ENCODE measurements at regions not wholly inside any gene's neighbourhood (a gene's known extent, or its start where the extent isn't known, plus 50 kb on each side); places are given as distances from the start of the nearest gene placed in this dataset.

DNA sequence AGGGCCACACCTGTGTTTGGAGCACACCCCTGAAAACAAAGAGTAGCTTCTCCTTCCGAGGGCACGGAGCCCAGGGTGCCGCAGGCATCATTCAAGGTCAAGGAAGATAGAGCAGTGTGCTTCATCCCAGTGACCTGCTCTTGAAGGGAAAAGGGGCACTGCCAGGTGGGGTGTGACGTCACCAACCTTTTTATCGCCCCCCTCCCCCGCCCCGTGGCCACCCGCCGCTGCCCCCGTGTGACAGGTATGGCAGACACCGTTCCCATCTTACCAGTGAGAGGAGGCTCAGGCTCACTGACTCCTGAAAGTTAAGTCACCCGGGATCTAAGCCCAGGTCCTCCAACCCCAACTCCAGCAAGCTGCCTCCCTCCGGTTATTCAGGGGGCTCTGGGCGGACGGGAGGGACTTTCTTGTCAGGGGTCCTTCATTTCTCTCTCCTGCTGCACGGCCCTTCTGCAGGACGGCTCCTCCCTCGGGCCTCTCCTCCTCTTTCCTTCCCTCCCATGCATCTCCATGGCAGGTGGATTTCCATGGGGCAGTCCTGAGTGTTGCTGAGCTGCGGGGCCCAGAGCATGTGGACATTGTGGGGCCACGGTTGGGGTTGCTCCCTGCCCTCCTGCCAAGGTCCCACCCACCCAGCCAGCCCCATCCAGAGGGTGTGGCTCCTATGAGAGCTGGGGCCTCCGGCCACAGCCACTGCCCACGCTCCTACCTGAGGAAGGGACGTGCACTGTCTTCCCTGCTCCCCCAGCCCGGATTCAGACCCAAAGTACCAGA is 114.1 kb upstream of the HDAC4 start:
- DNase-seq (ENCODE audit: low read depth), result no peak

DNA sequence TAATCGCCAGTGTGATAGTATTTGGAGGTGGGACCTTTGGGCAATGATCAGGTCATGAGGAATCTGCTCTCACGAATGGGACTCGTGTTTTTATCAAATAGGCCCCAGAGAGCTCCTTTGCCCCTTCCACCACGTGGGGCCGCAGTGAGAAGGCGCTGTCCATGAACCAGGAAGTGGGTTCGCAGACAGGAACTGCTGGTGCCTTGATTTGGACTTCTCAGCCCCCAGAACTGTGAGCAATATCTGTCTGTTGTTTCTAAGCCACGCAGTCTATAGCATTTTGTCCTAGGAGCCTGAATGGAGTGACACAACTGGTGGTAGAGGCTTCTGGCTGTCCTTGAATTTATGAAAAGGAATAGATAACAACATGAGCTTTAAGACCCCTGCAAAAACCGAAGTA is 111.2 kb upstream of the HDAC4 start:
- no peak for DNase-seq (ENCODE audit: low read depth)

DNA sequence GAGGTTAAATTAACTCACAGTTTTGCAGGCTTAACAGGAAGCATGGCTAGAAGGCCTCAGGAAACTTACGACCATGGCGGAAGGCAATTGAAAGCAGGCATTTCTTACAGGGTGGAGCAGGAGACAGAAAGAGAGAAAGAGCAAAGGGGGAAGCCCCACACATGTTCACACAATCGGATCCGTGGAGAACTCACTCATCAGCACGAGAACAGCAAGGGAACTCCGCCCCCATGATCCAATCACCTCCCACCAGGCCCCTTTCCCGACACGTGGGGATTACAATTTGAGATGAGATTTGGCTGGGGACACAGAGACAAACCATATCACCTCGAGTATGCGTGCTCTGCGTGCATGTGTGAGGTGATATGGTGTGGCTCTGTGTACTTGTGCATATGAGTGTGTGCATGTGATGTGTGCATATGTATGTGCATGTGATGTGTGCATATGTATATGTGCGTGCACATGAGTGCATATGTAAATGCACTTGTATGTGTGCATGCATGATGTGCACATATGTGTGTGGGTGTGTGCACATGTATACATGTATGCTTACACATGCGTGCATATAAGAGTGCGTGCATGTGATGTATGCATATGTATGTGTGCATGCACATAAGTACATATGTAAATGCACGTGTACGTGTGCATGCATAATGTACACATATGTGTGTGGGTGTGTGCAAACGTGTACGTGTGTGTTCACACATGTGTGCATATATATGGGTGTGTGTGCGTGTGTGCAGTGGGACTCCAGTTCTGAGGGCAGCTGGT is 108.7 kb upstream of the HDAC4 start:
- no peak for DNase-seq (ENCODE audit: low read depth)

DNA sequence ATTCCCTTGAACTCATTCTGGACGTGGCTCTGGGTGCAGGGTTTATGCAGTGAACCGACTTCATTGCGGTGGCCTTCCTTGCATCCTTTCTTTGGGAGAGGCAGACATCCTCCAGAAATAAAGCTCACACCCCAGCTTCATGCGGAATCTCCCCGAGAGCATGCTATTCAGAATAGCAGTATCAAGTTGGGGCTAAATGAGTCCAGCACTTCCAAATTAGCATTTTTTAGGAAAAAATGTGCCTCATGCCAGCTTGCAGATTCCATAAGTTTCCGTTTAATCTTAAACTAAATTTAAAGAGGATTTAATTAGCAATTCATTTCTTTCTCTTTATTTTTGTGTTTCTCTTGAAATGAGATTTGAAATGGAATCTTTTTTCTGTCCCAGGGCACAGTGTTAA is 107.4 kb upstream of the HDAC4 start:
- no peak for DNase-seq (ENCODE audit: low read depth)

DNA sequence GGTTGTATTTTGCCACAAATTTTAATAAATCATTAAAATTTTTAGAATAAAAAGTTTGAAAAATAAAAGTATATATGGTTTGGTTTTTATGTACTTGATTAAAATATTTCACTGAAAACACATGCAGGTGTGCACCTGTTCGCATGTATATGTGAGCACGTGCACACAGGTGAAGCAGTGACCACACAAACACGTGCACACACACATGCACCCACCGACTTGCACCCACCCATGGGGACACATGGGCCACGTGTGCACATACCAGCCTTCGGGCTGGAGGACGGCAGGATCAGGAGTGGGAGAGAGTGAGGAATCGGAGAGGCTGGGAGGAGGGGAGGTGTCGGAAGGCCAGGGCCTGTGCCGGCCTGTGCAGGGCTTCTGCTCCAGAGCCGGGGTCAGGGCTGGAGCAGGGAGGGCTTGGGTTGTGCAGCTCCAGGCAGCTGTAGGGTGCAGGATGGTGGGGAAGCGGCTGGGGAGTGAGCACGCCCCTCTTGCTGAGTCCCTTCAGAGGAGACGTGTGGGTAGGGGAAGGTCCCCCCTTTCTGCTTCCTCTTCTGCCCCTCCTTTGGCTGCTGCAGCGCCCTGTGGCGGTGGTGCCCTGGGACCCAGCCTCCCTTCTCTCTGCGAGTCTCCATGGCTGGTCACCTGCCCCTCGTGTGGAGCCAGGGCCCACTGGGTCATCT is 106.9 kb upstream of the HDAC4 start:
- DNase-seq (ENCODE audit: low read depth), result no peak

DNA sequence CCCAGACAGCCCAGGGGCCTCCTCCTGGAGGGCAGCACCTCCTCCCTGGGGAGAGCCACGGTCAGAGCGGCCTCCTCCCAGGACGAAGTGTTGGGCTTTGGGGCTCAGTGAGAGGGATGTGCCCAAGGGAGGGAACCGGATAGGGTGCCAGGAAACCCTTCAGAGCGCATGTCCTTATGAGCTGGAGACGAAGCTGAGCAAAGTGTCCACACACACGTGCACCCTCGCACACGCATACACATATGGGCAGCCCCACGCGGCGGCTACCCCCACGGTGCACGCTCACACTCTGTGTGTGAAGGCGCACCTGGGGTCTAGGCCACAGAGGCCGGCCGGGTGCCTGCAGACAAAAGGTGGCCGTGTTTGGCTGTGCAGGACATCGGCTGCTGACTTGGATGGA is 106.1 kb upstream of the HDAC4 start:
- no peak for DNase-seq (ENCODE audit: low read depth)

DNA sequence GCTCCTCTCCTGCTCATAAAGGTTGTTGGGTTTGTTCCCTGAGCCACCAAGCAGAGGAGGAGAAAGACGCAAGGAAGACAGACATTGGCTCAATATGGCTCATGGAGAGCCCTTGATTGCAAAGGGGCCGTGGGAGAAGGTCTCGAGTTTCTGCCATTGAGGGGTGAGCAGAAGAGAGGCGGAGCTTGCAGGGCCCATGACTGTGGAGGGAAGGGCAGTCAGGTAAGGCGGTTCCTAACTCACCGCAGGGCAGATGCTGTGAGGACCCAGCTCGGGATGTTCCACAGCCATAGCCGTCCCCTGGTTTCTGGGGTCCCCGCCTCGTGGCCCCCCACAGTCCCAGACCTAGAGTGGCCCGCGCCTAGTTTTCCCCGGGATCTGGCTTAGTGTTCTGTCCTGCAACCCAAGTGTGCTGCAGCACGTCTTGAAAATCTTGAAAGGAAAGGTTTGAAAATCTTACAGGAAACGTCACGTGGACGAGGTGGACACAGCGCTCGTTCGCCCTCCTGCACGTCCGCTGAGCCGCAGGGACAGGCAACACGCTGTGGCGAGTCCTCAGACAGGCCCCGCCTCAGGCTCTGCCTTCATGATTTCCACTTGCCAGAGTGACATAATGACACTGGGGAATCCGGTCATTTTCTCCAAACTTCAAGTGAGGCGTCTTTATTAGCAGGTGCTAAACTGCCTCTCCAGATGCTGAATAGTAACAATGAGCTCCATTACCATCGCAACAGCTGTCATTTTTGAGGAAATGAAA is 105.5 kb upstream of the HDAC4 start:
- no peak for DNase-seq (ENCODE audit: low read depth)

DNA sequence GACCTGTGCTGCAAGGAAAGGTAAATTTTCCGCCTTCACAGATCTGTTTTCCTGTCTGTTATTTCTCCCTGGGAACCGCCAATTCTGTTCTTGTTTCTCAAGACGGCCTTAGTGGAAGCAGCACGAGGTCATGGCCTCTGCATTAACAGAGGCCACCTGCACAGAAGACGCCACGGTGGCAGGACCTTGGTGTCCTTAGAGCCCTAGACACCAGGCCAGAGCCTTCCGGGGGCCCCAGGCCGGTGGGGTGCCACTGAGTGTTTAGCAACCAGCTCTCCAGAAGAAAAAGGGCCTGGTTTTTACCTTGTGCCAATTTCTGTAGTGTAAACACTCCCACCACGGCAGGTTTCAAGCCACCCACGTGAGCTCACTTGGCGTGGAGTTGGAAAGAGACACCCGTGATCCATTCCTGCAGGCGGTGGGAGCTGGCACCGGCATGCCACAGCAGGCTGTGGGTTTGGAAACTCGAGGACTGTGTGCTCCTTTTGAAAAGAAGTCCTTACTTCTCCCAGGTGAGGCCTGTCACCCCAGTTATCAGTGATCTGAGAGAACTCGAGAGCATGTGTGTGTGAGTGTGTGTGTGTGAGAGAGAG is 103.9 kb upstream of the HDAC4 start:
- no peak for DNase-seq (ENCODE audit: low read depth)

DNA sequence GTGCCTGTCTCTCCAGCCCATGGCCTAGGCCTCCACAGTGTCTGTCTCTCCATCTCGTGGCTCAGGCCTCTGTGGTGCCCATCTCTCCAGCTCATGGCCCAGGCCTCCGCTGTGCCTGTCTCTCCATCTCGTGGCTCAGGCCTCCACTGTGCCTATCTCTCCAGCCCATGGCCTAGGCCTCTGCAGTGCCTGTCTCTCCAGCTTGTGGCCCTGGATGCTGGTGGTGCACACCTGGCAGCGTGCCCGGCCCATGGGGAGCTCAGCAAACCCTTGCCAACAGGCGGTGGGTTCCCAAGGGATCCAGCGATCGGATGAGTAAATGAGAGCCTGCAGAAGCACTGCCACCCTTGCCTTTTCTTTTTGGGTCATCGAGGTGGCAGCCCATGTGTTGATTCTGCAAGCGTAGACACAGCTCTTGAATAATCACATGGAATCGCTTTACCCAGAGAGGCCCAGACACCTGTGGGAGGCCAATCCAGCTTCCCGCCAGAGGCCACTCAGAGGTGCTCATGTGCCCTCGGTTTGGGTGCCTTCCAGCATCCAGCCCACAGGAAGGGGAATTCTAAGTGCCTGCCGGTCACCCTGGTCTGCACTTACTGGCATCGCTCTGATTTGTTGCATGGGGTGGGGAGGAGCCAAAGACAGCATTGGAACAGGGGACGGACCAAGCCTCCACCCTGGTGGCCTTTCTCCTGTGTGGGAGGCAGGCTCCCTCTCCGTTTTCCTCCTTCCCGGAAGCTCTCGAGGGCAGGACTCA is 101.8 kb upstream of the HDAC4 start:
- no peak for DNase-seq (ENCODE audit: low read depth)

DNA sequence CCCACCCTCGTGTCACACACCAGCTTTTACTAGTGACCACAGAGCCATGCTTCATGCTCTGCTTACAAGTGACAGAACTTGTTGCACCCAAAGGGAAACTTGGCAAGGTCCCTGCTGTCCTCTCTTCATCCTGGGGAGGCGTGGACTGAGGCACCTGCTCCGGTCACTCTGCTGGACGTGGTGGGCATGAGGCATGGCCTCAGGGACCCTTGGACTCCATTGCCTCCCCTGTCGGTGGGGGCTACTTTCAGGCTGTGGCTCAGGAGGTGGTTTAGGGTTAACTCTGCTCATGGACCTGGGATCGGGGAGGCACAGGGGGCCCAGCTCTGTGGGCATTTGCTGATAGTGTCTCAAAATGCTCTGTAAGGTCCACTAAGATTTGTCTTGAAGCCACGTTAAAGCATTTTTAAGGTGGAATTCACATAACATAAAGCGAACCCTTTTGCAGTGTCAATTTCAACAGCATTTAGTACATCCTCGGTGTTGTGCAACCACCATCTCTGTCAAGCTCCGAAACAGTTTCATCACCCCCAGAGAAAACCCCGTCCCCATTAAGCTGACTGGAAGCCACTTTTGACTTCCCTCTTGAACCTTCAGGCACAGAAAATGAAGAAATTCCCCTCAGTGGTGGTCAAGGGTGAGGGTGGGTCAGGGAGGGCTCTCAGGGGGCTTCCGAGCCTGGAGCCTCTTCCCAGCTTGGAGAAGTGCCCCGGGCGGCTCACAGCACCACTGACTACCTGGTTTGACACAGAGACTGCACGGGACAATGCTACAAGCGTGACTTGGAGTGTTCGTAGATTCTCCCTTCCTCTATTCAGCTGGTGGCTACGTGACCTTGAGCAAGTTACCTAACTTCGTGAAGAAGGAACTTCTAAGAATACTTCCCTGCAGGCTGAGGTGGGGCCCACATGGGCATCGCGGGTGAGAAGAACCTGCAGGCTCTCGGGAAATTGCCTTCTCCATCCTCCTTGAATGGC is 100.0 kb upstream of the HDAC4 start:
- no peak for DNase-seq (ENCODE audit: low read depth)

DNA sequence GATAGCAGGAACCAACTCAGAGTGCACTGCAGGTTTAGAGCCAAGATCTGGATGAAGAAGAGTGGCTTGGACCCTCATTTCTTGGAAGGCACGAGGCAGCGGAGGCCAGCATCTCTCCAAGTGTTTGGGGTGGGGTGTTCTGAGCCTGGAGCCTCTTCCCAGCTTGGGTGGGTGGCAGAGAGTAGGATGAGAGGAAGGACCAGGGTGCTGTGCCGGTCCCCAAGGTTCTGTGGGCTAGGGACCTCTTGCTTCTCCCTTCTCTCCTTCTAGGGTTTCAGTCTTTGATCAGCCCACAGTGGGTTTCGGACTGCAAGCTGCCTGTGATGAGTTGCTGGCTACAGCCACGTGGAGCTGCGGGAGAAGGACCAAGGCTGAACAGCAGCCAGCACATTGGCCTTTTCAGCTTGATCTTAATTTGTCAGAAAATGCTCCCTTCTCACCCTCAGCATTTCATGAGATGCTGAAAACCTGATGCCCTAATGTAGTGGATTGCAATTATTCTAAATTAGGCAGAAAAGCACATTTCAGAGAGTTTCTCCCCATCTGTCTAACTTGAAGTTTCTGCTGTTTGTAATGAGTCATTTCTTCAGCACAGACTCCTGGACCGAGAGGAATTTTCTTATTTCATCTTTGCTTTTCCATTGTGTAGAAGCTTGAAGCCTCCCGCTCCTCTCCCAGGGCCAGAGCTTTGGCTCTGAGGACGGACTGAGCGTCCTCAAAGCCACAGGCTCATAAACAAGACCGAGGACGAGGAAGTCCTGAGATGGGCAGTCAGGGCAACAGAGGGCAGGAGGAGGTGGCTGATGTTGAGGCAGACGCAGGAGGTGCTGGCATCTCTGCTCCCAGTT is 99.1 kb upstream of the HDAC4 start:
- peak; percentile 7 for DNase-seq (ENCODE audit: low read depth)

DNA sequence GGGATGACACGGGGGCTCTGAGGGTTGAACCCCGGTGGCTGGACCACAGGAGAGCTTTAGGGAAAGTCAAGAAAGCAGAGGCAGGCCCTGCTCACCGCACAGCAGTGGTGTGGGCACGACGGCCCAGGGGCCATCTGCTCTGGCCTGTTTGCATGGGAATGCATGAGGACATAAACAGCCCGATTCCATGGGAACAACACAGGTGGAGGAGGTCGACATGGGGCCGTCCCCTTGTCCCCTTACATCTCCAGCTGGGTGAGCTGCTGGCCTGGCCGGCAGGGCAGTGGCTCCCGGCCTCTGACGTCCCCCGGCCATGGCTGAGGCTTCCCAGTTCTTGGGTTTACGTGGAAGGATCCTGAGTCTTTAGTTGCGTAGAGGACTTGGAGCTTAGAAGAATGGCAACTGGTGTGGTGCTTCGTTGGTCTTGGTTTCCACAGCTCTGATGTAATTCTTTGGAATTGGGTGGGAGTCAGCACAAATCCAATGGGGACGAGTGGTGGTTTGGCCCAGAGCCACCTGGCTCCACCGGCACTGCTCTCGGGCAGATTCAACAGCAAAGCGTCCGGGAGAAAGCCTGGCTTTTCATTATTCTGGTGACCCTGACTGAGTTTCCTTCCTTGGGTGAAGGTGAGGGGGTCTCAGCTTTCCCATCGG is 98.3 kb upstream of the HDAC4 start:
- DNase-seq (ENCODE audit: low read depth), result no peak

DNA sequence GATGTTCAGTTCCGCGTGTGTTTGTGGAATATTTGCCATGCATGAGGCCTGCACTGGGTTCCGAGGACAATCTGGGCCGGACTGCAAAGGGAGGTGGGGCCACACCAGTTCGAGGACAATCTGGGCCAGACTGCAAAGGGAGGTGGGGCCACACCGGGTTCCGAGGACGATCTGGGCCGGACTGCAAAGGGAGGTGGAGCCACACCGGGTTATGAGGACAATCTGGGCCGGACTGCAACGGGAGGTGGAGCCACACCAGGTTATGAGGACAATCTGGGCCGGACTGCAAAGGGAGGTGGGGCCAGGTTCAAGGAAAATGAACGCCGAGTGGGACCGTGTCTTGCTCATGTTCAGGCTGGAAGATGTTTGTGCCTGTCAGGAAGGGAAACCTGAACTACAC is 97.8 kb upstream of the HDAC4 start:
- DNase-seq (ENCODE audit: low read depth), result no peak

DNA sequence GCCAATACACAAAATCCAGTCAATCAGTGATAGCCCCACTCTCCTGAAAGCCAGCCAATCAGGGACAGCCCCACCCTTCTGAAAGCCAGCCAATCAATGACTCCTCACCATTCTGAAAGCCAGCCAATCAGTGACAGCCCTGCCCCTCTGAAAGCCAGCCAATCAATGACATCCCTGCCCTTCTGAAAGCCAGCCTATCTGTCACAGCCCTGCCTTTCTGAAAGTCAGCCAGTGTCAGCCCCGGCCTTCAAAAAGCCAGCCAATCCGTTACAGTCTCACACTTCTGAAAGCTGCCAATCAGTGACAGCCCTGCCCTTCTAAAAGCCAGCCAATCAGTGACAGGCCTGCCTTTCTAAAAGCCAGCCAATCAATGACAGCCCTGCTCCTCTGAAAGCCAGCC is 95.9 kb upstream of the HDAC4 start:
- DNase-seq (ENCODE audit: low read depth), result no peak

DNA sequence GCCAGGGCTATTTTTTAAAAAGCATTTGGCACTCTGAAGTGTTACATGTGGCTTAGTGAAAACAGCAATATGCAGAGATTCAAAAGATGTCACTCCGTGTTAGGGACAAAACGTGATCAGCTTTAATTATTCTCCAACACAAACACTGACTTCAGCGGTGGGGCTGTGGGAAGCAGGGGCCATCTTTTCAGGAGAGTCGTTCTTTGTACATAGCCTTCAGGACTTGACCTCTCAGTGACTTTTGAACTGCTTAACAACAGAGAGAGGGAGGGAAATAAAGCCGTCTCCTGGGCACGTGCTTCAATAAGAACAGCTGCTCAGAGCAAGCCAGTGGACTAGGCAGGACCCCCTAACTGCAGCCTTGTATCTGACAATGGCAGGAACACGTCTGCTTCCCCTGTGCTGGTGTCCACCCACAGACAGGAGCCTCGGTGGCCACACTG is 95.0 kb upstream of the HDAC4 start:
- no peak for DNase-seq (ENCODE audit: low read depth)

DNA sequence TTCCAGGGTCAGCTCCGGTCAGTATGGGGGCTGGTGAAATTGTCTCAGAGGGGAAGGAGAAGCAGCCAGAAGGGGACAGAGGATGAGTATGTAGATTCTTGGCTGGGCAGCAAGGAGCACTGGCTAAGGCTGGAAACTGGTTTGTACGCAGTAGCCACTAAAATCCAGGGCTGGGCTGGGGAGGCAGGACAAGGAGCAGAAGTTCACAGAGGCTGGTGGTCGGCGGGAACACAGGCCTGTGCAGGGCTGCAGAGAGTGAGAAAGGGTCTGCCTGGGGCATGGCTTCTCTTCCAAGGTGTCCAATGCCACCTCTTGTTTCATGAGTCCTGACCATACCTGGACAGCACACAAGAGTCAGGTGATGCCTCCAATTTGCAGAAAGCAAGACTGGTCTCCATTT is 94.4 kb upstream of the HDAC4 start:
- DNase-seq (ENCODE audit: low read depth), result no peak

DNA sequence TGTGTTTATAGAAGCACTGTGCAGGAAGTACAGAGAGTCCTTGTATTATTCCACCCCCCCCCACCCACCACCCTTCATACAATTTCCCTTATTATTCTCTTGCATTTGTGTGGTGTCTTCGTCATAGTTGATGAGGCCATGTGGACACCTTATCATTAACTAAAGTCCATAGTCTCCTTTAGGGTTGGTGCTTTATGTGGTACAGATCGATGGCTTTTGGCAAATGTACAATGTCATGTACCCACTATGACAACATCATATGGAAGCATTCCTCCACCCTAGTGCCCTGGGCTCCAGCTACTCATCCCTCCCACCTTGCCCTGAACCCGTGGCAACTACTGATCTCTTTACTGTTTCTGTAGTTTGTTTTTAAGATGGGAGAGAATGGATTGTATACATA is 93.8 kb upstream of the HDAC4 start:
- DNase-seq (ENCODE audit: low read depth), result no peak

DNA sequence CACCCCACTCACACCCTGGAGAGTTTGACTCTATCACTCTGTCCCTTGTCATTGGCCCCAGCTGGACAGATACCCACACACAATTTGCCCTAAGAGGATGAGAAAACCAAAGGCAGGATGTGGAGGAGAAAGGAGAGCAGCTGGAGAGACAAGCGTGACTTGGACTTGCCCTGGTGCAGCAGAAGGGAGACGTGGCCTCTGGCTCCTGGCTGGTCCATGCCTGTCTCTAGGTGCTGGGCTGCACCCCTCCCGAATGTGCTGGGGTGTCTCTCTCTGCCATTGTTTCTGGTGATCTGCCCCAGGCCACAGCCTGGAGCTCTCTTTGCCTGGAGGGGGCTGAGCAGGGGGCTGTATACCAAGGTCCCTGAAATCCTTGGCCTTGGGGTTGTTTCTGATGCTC is 88.7 kb upstream of the HDAC4 start:
- no peak for DNase-seq (ENCODE audit: low read depth)

DNA sequence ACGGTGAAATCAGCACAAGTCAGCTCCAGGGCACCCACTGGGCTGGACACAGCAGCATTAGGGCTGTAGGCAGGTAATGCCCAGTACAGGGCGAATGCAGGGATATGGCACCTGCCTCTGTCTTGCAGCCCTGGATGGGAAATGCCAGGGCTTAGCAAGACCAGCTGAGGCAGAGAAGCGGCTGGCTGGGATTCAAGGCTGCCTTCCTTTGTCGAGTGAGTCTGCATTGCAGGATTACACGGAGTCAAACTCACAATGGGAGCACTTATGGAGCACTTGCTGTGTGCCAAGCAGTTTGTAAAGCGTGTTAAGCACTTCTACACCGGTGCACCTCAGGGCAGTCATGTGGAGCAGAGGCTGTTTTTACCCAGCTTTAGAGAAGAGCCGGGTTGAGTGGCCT is 87.3 kb upstream of the HDAC4 start:
- no peak for DNase-seq (ENCODE audit: low read depth)

Data from GM04504 (cell line).